ENCODE measurements at regions not wholly inside any gene's neighbourhood (a gene's known extent, or its start where the extent isn't known, plus 50 kb on each side); places are given as distances from the start of the nearest gene placed in this dataset.

DNA sequence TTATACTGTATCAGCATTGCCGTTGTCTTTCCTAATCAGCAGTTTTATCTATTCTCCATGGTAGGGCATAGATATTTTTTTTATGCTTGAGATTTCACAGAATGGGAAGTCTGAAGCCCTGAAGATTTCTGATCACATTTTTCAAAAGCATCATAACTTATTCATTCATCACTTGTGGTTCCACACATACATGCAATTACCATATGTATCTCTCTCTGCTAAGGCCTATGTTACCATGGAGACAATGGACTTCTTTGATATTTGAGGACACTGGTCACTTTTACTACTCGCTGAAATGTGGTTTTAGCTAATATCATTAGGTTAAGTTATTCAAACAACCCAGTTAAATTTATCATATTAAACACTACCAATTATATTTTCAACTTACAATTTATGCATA is 1827.0 kb downstream of the MRPL39 start:
- no peak for TF ChIP-seq POLR2A (IDR thresholded peaks at IDR 0.05)
- TF ChIP-seq CTCF (IDR thresholded peaks at IDR 0.05), result no peak
- TF ChIP-seq EP300 (IDR thresholded peaks at IDR 0.05), result no peak
